Esophagus muscularis mucosa (tissue), 4 donors: ENCODE measurements at regions not wholly inside any gene's neighbourhood (a gene's known extent, or its start where the extent isn't known, plus 50 kb on each side); places are given as distances from the start of the nearest gene placed in this dataset.

Experiments
- DNase-seq: peaks from one replicate; pipeline ENCODE4 v3.0.0-alpha.2; 2017; ENCODE audit errors: extremely low spot score
- H3K27ac ChIP-seq, 4 donors: fragments of 200-600 bp; sonication (generic); replicated peaks in 1 of 4; 1 replicate in 3 of 4; 2 replicates in 1 of 4; pipeline ENCODE4 v1.5.1; 2016 to 2019; ENCODE audit warnings: mild to moderate bottlenecking in 1 of 4
- H3K27me3 ChIP-seq, 4 donors: fragments of 200-600 bp; sonication (generic); one replicate each; pipeline versions ENCODE4 v1.5.1 to v1.6.0; 2016 to 2019
- H3K36me3 ChIP-seq, 4 donors: fragments of 200-600 bp; sonication (generic); one replicate each; pipeline ENCODE4 v1.5.1; 2016 to 2019
- H3K4me1 ChIP-seq, 4 donors: fragments of 200-600 bp; sonication (generic); one replicate each; pipeline ENCODE4 v1.5.1; 2016 to 2019
- H3K4me3 ChIP-seq, 4 donors: fragments of 200-600 bp; sonication (generic); 1 replicate in 2 of 4; 2 replicates in 2 of 4; pipeline ENCODE4 v1.5.1; 2016 to 2019; ENCODE audit warnings: mild to moderate bottlenecking in 4 of 4, moderate library complexity in 1 of 4
- H3K9me3 ChIP-seq, 4 donors: fragments of 200-600 bp; sonication (generic); 1 replicate in 3 of 4; 2 replicates in 1 of 4; pipeline ENCODE4 v1.5.1; 2016 to 2019
- CTCF ChIP-seq, 3 experiments: fragments of 200-600 bp in 2 of 3; fragments of 450-650 bp in 1 of 3; sonication (generic) in 2 of 3; IDR thresholded peaks; one replicate each; pipeline ENCODE4 v1.5.1; 2017 to 2019; ENCODE audit warnings: antibody characterized with exemption in 3 of 3, mild to moderate bottlenecking in 2 of 3, moderate library complexity in 1 of 3
- EP300 ChIP-seq: sonication (generic); formaldehyde crosslinking; IDR thresholded peaks from one replicate; pipeline ENCODE4 v1.6.1; 2017; ENCODE audit warnings: antibody characterized with exemption
- POLR2A ChIP-seq: fragments of 450-650 bp; IDR thresholded peaks from one replicate; pipeline ENCODE4 v1.6.1; 2017; ENCODE audit warnings: antibody characterized with exemption, moderate library complexity, mild to moderate bottlenecking, low read depth
- POLR2AphosphoS5 ChIP-seq, 2 donors: sonication (generic); formaldehyde crosslinking; IDR thresholded peaks; one replicate each; pipeline ENCODE4 v1.6.1; 2017; ENCODE audit warnings: antibody characterized with exemption in 2 of 2
- WGBS: methylation state at CpG from one replicate; pipeline ENCODE4 v1.1.5; 2018; 5-methylcytosine and 5-hydroxymethylcytosine counted together
- intact Hi-C: fragments of 100-400 bp; cut with DNase I; formaldehyde crosslinking; loops from one replicate; pipeline ENCODE4 v1.15.1; 2023

GRCh38 chr4:96654045-96654444 is 814.2 kb downstream of the PDHA2 start:
- Histone ChIP-seq H3K4me3 (no peak overlapping the region), H3K9me3 (no peaks in the 10 kb centered on the region), H3K4me1 (no peaks in the 10 kb centered on the region), H3K27ac (no peak overlapping the region), H3K36me3 (no peaks in the 10 kb centered on the region), H3K27me3 (no peaks in the 10 kb centered on the region)
- intact Hi-C loops = no loop called here
- WGBS = 96% methylated on average over 5 of the region's 6 CpGs
- DNase-seq = no peak
- TF ChIP-seq CTCF (IDR thresholded peaks at IDR 0.05) (no peak), POLR2A (no peak)

- intact Hi-C loops = no loop called here
- Histone ChIP-seq H3K27me3 (no peaks in the 10 kb centered on the region), H3K27ac (no peak overlapping the region), H3K4me3 (no peak overlapping the region), H3K9me3 (no peaks in the 10 kb centered on the region), H3K36me3 (no peaks in the 10 kb centered on the region), H3K4me1 (no peaks in the 10 kb centered on the region)
- WGBS = 83% methylated on average over 2 of the region's 2 CpGs
- no peak for DNase-seq
- TF ChIP-seq CTCF (IDR thresholded peaks at IDR 0.05) (no peak), EP300 (no peak), POLR2AphosphoS5 (IDR thresholded peaks at IDR 0.05) (no peak), POLR2A (no peak)
Measured at GRCh38 chr4:96670381-96670780, 830.5 kb downstream of the PDHA2 start.

GRCh38 chr4:96675416-96675815 is 835.5 kb downstream of the PDHA2 start:
- Histone ChIP-seq H3K4me3 (no peak overlapping the region), H3K27me3 (no peaks in the 10 kb centered on the region), H3K4me1 (no peaks in the 10 kb centered on the region), H3K9me3 (no peaks in the 10 kb centered on the region), H3K27ac (no peak overlapping the region), H3K36me3 (no peaks in the 10 kb centered on the region)
- no peak for DNase-seq
- WGBS = 82% methylated on average over 1 of the region's 1 CpG
- intact Hi-C loops = no loop called here
- TF ChIP-seq EP300 = no peak

GRCh38 chr4:96675896-96676295 is 836.0 kb downstream of the PDHA2 start:
- DNase-seq = no peak
- Histone ChIP-seq H3K4me3 (no peak overlapping the region), H3K9me3 (no peaks in the 10 kb centered on the region), H3K27me3 (no peaks in the 10 kb centered on the region), H3K4me1 (no peaks in the 10 kb centered on the region), H3K36me3 (no peaks in the 10 kb centered on the region), H3K27ac (no peak overlapping the region)
- WGBS = 88% methylated on average over 1 of the region's 1 CpG
- TF ChIP-seq EP300 (no peak), POLR2A (no peak), CTCF (IDR thresholded peaks at IDR 0.05) (no peak), POLR2AphosphoS5 (IDR thresholded peaks at IDR 0.05) (no peak)
- intact Hi-C loops = no loop called here

GRCh38 chr4:96676754-96677435 is 837.0 kb downstream of the PDHA2 start:
- intact Hi-C loops = no loop called here
- H3K4me1 ChIP-seq = no peaks in the 10 kb centered on the region
- H3K9me3 ChIP-seq = no peaks in the 10 kb centered on the region
- DNase-seq = no peak
- no peak overlapping the region for H3K4me3 ChIP-seq
- no peaks in the 10 kb centered on the region for H3K27me3 ChIP-seq
- H3K36me3 ChIP-seq = no peaks in the 10 kb centered on the region
- 75% methylated on average over 3 of the region's 3 CpGs for WGBS
- no peak overlapping the region for H3K27ac ChIP-seq
- no peak for TF ChIP-seq POLR2AphosphoS5 (IDR thresholded peaks at IDR 0.05)
- no peak for TF ChIP-seq EP300
- no peak for TF ChIP-seq POLR2A
- no peak for TF ChIP-seq CTCF (IDR thresholded peaks at IDR 0.05)
